ENCODE measurements at regions not wholly inside any gene's neighbourhood (a gene's known extent, or its start where the extent isn't known, plus 50 kb on each side); places are given as distances from the start of the nearest gene placed in this dataset.

- Histone ChIP-seq H3K36me3 (ENCODE audit: control insufficient read depth in 2 of 2, insufficient read depth in 1 of 2, low read length in 2 of 2) (no peaks in the 10 kb centered on the region), H3K4me1 (ENCODE audit: control insufficient read depth, insufficient read depth, low read length) (no peaks in the 10 kb centered on the region), H3K9me3 (ENCODE audit: control insufficient read depth, insufficient read depth, low read depth, low read length) (no peaks in the 10 kb centered on the region), H3K27ac (ENCODE audit: extremely low read depth, low read depth, low read length) (no peak overlapping the region), H3K4me3 (ENCODE audit: low read depth, low read length) (no peak overlapping the region)
- POLR2A ChIA-PET, result no interaction called here
- no peak for TF ChIP-seq AEBP2 (tag by site-specific recombination; IDR thresholded peaks at IDR 0.05; ENCODE audit: borderline replicate concordance)
- TF ChIP-seq, protein P1, sequence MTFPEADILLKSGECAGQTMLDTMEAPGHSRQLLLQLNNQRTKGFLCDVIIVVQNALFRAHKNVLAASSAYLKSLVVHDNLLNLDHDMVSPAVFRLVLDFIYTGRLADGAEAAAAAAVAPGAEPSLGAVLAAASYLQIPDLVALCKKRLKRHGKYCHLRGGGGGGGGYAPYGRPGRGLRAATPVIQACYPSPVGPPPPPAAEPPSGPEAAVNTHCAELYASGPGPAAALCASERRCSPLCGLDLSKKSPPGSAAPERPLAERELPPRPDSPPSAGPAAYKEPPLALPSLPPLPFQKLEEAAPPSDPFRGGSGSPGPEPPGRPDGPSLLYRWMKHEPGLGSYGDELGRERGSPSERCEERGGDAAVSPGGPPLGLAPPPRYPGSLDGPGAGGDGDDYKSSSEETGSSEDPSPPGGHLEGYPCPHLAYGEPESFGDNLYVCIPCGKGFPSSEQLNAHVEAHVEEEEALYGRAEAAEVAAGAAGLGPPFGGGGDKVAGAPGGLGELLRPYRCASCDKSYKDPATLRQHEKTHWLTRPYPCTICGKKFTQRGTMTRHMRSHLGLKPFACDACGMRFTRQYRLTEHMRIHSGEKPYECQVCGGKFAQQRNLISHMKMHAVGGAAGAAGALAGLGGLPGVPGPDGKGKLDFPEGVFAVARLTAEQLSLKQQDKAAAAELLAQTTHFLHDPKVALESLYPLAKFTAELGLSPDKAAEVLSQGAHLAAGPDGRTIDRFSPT (tag by site-specific recombination; IDR thresholded peaks at IDR 0.05), result no peak
- no peak for TF ChIP-seq ZEB2 (tag by site-specific recombination; IDR thresholded peaks at IDR 0.05)
- TF ChIP-seq ZNF423 (tag by site-specific recombination; IDR thresholded peaks at IDR 0.05), result no peak
- no peak for TF ChIP-seq GLIS2 (tag by site-specific recombination; IDR thresholded peaks at IDR 0.05)
- no peak for TF ChIP-seq ZNF704 (tag by site-specific recombination; IDR thresholded peaks at IDR 0.05)
- no peak for TF ChIP-seq ZNF140 (tag by site-specific recombination; IDR thresholded peaks at IDR 0.05)
- TF ChIP-seq ZNF426 (tag by site-specific recombination; IDR thresholded peaks at IDR 0.05), result no peak
- TF ChIP-seq ZFP3 (tag by site-specific recombination; IDR thresholded peaks at IDR 0.05; ENCODE audit: low read depth), result no peak
- no peak for TF ChIP-seq PRDM1 (tag by site-specific recombination; IDR thresholded peaks at IDR 0.05)
- TF ChIP-seq SP2 (tag by site-specific recombination; IDR thresholded peaks at IDR 0.05), result no peak
- no peak for TF ChIP-seq SCRT1 (tag by site-specific recombination; IDR thresholded peaks at IDR 0.05; ENCODE audit: borderline replicate concordance)
- TF ChIP-seq ZFP41 (tag by site-specific recombination; IDR thresholded peaks at IDR 0.05; ENCODE audit: borderline replicate concordance), result no peak
- no peak for TF ChIP-seq ZIC2 (tag by site-specific recombination; IDR thresholded peaks at IDR 0.05)
- CTCF ChIA-PET, result interaction anchor here (0.6 kb wide), 1 partner anchor 45 kb away, joined by 3 read pairs; no protein-coding TSS in a partner anchor
Observed at GRCh38 chr4:164136180-164136616, 617.7 kb upstream of the SMIM31 start.

GRCh38 chr4:164138521-164138920 lies 615.4 kb upstream of the SMIM31 start:
- Histone ChIP-seq H3K27ac (ENCODE audit: extremely low read depth, low read depth, low read length) (no peak overlapping the region), H3K36me3 (ENCODE audit: control insufficient read depth in 2 of 2, insufficient read depth in 1 of 2, low read length in 2 of 2) (no peaks in the 10 kb centered on the region), H3K4me3 (ENCODE audit: low read depth, low read length) (no peak overlapping the region), H3K9me3 (ENCODE audit: control insufficient read depth, insufficient read depth, low read depth, low read length) (no peaks in the 10 kb centered on the region), H3K4me1 (ENCODE audit: control insufficient read depth, insufficient read depth, low read length) (no peaks in the 10 kb centered on the region)
- CTCF ChIA-PET, result no interaction called here
- POLR2A ChIA-PET, result no interaction called here
- TF ChIP-seq GLIS1 (tag by site-specific recombination; IDR thresholded peaks at IDR 0.05) (no peak), PATZ1 (tag by site-specific recombination; IDR thresholded peaks at IDR 0.05) (no peak), ZNF449 (tag by site-specific recombination; IDR thresholded peaks at IDR 0.05) (no peak), ZNF830 (tag by site-specific recombination; IDR thresholded peaks at IDR 0.05; ENCODE audit: low read depth) (no peak), HOXA7 (CRISPR knock-in tag; IDR thresholded peaks at IDR 0.05; ENCODE audit: borderline replicate concordance) (no peak), ZNF670 (tag by site-specific recombination; IDR thresholded peaks at IDR 0.05; ENCODE audit: low read depth) (no peak), HOXD13 (CRISPR knock-in tag; IDR thresholded peaks at IDR 0.05; ENCODE audit: borderline replicate concordance) (no peak), ZNF133 (tag by site-specific recombination; IDR thresholded peaks at IDR 0.05) (no peak), ZBTB26 (tag by site-specific recombination; optimal IDR thresholded peaks at IDR 0.05) (no peak)
- TF ChIP-seq, protein P2, sequence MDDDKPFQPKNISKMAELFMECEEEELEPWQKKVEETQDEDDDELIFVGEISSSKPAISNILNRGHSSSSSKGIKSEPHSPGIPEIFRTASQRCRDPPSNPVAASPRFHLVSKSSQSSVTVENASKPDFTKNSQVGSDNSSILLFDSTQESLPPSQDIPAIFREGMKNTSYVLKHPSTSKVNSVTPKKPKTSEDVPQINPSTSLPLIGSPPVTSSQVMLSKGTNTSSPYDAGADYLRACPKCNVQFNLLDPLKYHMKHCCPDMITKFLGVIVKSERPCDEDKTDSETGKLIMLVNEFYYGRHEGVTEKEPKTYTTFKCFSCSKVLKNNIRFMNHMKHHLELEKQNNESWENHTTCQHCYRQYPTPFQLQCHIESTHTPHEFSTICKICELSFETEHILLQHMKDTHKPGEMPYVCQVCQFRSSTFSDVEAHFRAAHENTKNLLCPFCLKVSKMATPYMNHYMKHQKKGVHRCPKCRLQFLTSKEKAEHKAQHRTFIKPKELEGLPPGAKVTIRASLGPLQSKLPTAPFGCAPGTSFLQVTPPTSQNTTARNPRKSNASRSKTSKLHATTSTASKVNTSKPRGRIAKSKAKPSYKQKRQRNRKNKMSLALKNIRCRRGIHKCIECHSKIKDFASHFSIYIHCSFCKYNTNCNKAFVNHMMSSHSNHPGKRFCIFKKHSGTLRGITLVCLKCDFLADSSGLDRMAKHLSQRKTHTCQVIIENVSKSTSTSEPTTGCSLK (tag by site-specific recombination; IDR thresholded peaks at IDR 0.05), result no peak
